Endothelial cell of umbilical vein (primary cell): ENCODE measurements at regions not wholly inside any gene's neighbourhood (a gene's known extent, or its start where the extent isn't known, plus 50 kb on each side); places are given as distances from the start of the nearest gene placed in this dataset.

Source experiments
- EZH2 ChIP-seq: IDR thresholded peaks from 2 replicates; pipeline ENCODE4 v1.6.1; 2012; ENCODE audit warnings: borderline replicate concordance, low read depth, mild to moderate bottlenecking, moderate library complexity, low read length, inconsistent platforms; ENCODE audit not compliant: severe bottlenecking
- MYC ChIP-seq: IDR thresholded peaks from one replicate; pipeline ENCODE4 v1.6.1; 2011; ENCODE audit warnings: mild to moderate bottlenecking, low read depth, low read length
- POLR2AphosphoS5 ChIP-seq: IDR thresholded peaks from 2 replicates; pipeline ENCODE4 v1.6.1; 2012; ENCODE audit warnings: low read depth, mild to moderate bottlenecking, control low read depth, low read length, moderate library complexity; ENCODE audit not compliant: insufficient read depth
- TF ChIP-seq, protein P1 (sequence below), 2 donors: IDR thresholded peaks; 1 replicate in 1 of 2; 2 replicates in 1 of 2; pipeline ENCODE4 v1.5.1; 2011; ENCODE audit warnings: low read length in 2 of 2, mild to moderate bottlenecking in 2 of 2, moderate library complexity in 2 of 2, control low read depth in 1 of 2, inconsistent platforms in 1 of 2, low read depth in 1 of 2; ENCODE audit not compliant: insufficient read depth in 1 of 2; ENCODE audit errors: extremely low read depth in 1 of 2

DNA sequence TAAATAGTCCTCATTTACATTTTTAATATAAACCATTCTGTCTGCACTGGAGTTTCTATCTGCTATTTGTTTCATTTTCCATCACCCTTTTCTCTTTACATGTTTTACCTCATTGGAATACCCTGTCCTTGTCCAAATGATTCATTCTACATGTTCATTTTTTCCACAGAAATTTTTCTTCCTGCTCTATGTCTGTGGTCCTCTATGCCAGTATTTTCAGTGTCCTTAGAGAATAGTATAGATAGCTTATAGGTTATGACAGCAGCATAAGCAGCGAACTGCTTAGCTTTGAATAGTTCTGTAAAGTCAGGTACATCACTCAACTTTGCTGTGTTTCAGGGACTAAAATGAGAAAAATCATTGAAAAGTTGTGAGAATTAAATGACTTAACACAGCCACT lies 742.3 kb upstream of the CBLB start:
- TF ChIP-seq, protein P1, sequence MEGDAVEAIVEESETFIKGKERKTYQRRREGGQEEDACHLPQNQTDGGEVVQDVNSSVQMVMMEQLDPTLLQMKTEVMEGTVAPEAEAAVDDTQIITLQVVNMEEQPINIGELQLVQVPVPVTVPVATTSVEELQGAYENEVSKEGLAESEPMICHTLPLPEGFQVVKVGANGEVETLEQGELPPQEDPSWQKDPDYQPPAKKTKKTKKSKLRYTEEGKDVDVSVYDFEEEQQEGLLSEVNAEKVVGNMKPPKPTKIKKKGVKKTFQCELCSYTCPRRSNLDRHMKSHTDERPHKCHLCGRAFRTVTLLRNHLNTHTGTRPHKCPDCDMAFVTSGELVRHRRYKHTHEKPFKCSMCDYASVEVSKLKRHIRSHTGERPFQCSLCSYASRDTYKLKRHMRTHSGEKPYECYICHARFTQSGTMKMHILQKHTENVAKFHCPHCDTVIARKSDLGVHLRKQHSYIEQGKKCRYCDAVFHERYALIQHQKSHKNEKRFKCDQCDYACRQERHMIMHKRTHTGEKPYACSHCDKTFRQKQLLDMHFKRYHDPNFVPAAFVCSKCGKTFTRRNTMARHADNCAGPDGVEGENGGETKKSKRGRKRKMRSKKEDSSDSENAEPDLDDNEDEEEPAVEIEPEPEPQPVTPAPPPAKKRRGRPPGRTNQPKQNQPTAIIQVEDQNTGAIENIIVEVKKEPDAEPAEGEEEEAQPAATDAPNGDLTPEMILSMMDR (IDR thresholded peaks at IDR 0.05; ENCODE audit: extremely low read depth in 1 of 2, insufficient read depth in 1 of 2, low read depth in 1 of 2, low read length in 2 of 2), result no peak
- TF ChIP-seq EZH2 (no peak), POLR2AphosphoS5 (no peak), MYC (no peak)
